Mononuclear cell (primary cell): ENCODE measurements at regions not wholly inside any gene's neighbourhood (a gene's known extent, or its start where the extent isn't known, plus 50 kb on each side); places are given as distances from the start of the nearest gene placed in this dataset.

Experiments
- H3K27me3 ChIP-seq: 2 replicates; pipeline ENCODE4 v1.6.0; 2011; ENCODE audit warnings: low read length, control low read depth; ENCODE audit not compliant: insufficient read depth
- H3K4me1 ChIP-seq: 2 replicates; pipeline ENCODE4 v1.5.1; 2011; ENCODE audit warnings: mild to moderate bottlenecking, low read length, control low read depth; ENCODE audit not compliant: insufficient read depth
- H3K4me3 ChIP-seq: 2 replicates; pipeline ENCODE4 v1.5.1; 2011; ENCODE audit warnings: mild to moderate bottlenecking, low read length, moderate library complexity
- H3K9me3 ChIP-seq: 2 replicates; pipeline ENCODE4 v1.5.1; 2011; ENCODE audit warnings: low read depth, mild to moderate bottlenecking, control low read depth, low read length

- no peaks in the 10 kb centered on the region for H3K27me3 ChIP-seq
- H3K4me1 ChIP-seq, result no peaks in the 10 kb centered on the region
- H3K9me3 ChIP-seq, result no peaks in the 10 kb centered on the region
- H3K4me3 ChIP-seq, result no peak overlapping the region
Measured at GRCh38 chr10:110368002-110368401, 63.3 kb upstream of the SMNDC1 start.

- no peaks in the 10 kb centered on the region for H3K4me1 ChIP-seq
- no peaks in the 10 kb centered on the region for H3K9me3 ChIP-seq
- H3K4me3 ChIP-seq, result no peak overlapping the region
- H3K27me3 ChIP-seq, result no peaks in the 10 kb centered on the region
Measured at GRCh38 chr10:110368556-110368955, 63.8 kb upstream of the SMNDC1 start.

- H3K4me3 ChIP-seq, result no peak overlapping the region
Measured at GRCh38 chr10:110370006-110370405, 65.3 kb upstream of the SMNDC1 start.

GRCh38 chr10:110372656-110373055 lies 67.9 kb upstream of the SMNDC1 start:
- H3K27me3 ChIP-seq, result no peaks in the 10 kb centered on the region

More at GRCh38 chr10:110370006-110370405, 65.3 kb upstream of the SMNDC1 start:
- Histone ChIP-seq H3K4me1 (no peaks in the 10 kb centered on the region), H3K27me3 (no peaks in the 10 kb centered on the region), H3K9me3 (no peaks in the 10 kb centered on the region)

GRCh38 chr10:110373059-110373458 lies 68.3 kb upstream of the SMNDC1 start:
- Histone ChIP-seq H3K4me1 (no peaks in the 10 kb centered on the region), H3K4me3 (no peak overlapping the region), H3K9me3 (no peaks in the 10 kb centered on the region), H3K27me3 (no peaks in the 10 kb centered on the region)

More at GRCh38 chr10:110372656-110373055, 67.9 kb upstream of the SMNDC1 start:
- H3K4me1 ChIP-seq, result no peaks in the 10 kb centered on the region
- H3K9me3 ChIP-seq, result no peaks in the 10 kb centered on the region
- no peak overlapping the region for H3K4me3 ChIP-seq

- no peak overlapping the region for H3K4me3 ChIP-seq
- H3K4me1 ChIP-seq, result no peaks in the 10 kb centered on the region
- no peaks in the 10 kb centered on the region for H3K9me3 ChIP-seq
Measured at GRCh38 chr10:110373857-110374654, 69.3 kb upstream of the SMNDC1 start.

GRCh38 chr10:110375121-110375520 lies 70.4 kb upstream of the SMNDC1 start:
- Histone ChIP-seq H3K4me1 (no peaks in the 10 kb centered on the region), H3K27me3 (no peaks in the 10 kb centered on the region), H3K4me3 (no peak overlapping the region), H3K9me3 (no peaks in the 10 kb centered on the region)

More at GRCh38 chr10:110373857-110374654, 69.3 kb upstream of the SMNDC1 start:
- H3K27me3 ChIP-seq, result no peaks in the 10 kb centered on the region

- H3K4me1 ChIP-seq, result no peaks in the 10 kb centered on the region
- no peak overlapping the region for H3K4me3 ChIP-seq
- no peaks in the 10 kb centered on the region for H3K27me3 ChIP-seq
- no peaks in the 10 kb centered on the region for H3K9me3 ChIP-seq
Measured at GRCh38 chr10:110376021-110376766, 71.5 kb upstream of the SMNDC1 start.

GRCh38 chr10:110376767-110377160 lies 72.0 kb upstream of the SMNDC1 start:
- Histone ChIP-seq H3K4me1 (no peaks in the 10 kb centered on the region), H3K9me3 (no peaks in the 10 kb centered on the region), H3K27me3 (no peaks in the 10 kb centered on the region), H3K4me3 (no peak overlapping the region)

- H3K4me1 ChIP-seq, result no peaks in the 10 kb centered on the region
- no peaks in the 10 kb centered on the region for H3K27me3 ChIP-seq
- H3K9me3 ChIP-seq, result no peaks in the 10 kb centered on the region
- H3K4me3 ChIP-seq, result no peak overlapping the region
Measured at GRCh38 chr10:110378006-110378405, 73.3 kb upstream of the SMNDC1 start.

- Histone ChIP-seq H3K9me3 (no peaks in the 10 kb centered on the region), H3K27me3 (no peaks in the 10 kb centered on the region), H3K4me1 (no peaks in the 10 kb centered on the region), H3K4me3 (no peak overlapping the region)
Measured at GRCh38 chr10:110378533-110379108, 73.9 kb upstream of the SMNDC1 start.

GRCh38 chr10:110379831-110380230 lies 75.1 kb upstream of the SMNDC1 start:
- Histone ChIP-seq H3K4me3 (no peak overlapping the region), H3K9me3 (no peaks in the 10 kb centered on the region), H3K4me1 (no peaks in the 10 kb centered on the region), H3K27me3 (no peaks in the 10 kb centered on the region)

- no peaks in the 10 kb centered on the region for H3K27me3 ChIP-seq
- no peaks in the 10 kb centered on the region for H3K9me3 ChIP-seq
- no peaks in the 10 kb centered on the region for H3K4me1 ChIP-seq
- no peak overlapping the region for H3K4me3 ChIP-seq
Measured at GRCh38 chr10:110380293-110380692, 75.6 kb upstream of the SMNDC1 start.

GRCh38 chr10:110382695-110383094 lies 78.0 kb upstream of the SMNDC1 start:
- no peaks in the 10 kb centered on the region for H3K9me3 ChIP-seq
- H3K4me1 ChIP-seq, result peaks cover 1% of the 10 kb centered on the region
- H3K4me3 ChIP-seq, result no peak overlapping the region
- no peaks in the 10 kb centered on the region for H3K27me3 ChIP-seq

- Histone ChIP-seq H3K4me3 (no peak overlapping the region), H3K4me1 (peaks cover 14% of the 10 kb centered on the region), H3K27me3 (no peaks in the 10 kb centered on the region), H3K9me3 (no peaks in the 10 kb centered on the region)
Measured at GRCh38 chr10:110387617-110387982, 82.9 kb upstream of the SMNDC1 start.
